ENCODE measurements at regions not wholly inside any gene's neighbourhood (a gene's known extent, or its start where the extent isn't known, plus 50 kb on each side); places are given as distances from the start of the nearest gene placed in this dataset.

GRCh38 chr1:192929597-192929996 lies 120.8 kb downstream of the RGS2 start:
- Histone ChIP-seq H3K79me2 (ENCODE audit: control insufficient read depth, insufficient read depth, low read length) (no peaks in the 10 kb centered on the region), H3K36me3 (ENCODE audit: control insufficient read depth, insufficient read depth, low read length) (no peaks in the 10 kb centered on the region), H2AFZ (ENCODE audit: low read depth, low read length) (no peak overlapping the region), H3K27ac (ENCODE audit: extremely low read depth, low read depth, low read length) (no peak overlapping the region), H3K9me1 (ENCODE audit: control insufficient read depth, insufficient read depth, low read length) (no peaks in the 10 kb centered on the region), H3K4me3 (no peak overlapping the region), H3K9me3 (replicated peaks; ENCODE audit: control insufficient read depth, insufficient read depth, low read depth, low read length) (no peaks in the 10 kb centered on the region), H3K27me3 (ENCODE audit: control insufficient read depth in 2 of 2, insufficient read depth in 2 of 2, low read length in 2 of 2) (no peaks in the 10 kb centered on the region; a peak in 1 of 5 replicates), H3K4me1 (replicated peaks in 1 of 2; ENCODE audit: control insufficient read depth in 2 of 2, insufficient read depth in 2 of 2, low read length in 2 of 2) (no peaks in the 10 kb centered on the region), H3K9ac (ENCODE audit: insufficient read depth in 1 of 2, low read depth in 2 of 2, low read length in 2 of 2) (no peak overlapping the region), H3K4me2 (ENCODE audit: insufficient read depth, low read length) (no peak overlapping the region), H4K20me1 (replicated peaks; ENCODE audit: control insufficient read depth, insufficient read depth, low read length) (no peaks in the 10 kb centered on the region)
- in situ Hi-C loops (cut with MboI) = no loop called here
- no TSS peak for BruUV-seq (replicated peaks)
- DNase-seq (ENCODE audit: extremely low read depth in 1 of 4, low spot score in 3 of 4) (no peak), FAIRE-seq (no peak), ATAC-seq (no peak)
- TF ChIP-seq ZNF134 (CRISPR knock-in tag; conservative IDR thresholded peaks at IDR 0.05) (no peak), STAG1 (CRISPR knock-in tag; IDR thresholded peaks at IDR 0.05; ENCODE audit: borderline replicate concordance) (no peak), MAFG (tag; conservative IDR thresholded peaks at IDR 0.05) (no peak), HOMEZ (CRISPR knock-in tag; IDR thresholded peaks at IDR 0.05) (no peak), SIX5 (IDR thresholded peaks at IDR 0.05; ENCODE audit: borderline replicate concordance in 1 of 2, insufficient read depth in 1 of 2, low read depth in 1 of 2, low read length in 2 of 2) (no peak), KLF16 (IDR thresholded peaks at IDR 0.05) (no peak)
- TF ChIP-seq, protein P1, sequence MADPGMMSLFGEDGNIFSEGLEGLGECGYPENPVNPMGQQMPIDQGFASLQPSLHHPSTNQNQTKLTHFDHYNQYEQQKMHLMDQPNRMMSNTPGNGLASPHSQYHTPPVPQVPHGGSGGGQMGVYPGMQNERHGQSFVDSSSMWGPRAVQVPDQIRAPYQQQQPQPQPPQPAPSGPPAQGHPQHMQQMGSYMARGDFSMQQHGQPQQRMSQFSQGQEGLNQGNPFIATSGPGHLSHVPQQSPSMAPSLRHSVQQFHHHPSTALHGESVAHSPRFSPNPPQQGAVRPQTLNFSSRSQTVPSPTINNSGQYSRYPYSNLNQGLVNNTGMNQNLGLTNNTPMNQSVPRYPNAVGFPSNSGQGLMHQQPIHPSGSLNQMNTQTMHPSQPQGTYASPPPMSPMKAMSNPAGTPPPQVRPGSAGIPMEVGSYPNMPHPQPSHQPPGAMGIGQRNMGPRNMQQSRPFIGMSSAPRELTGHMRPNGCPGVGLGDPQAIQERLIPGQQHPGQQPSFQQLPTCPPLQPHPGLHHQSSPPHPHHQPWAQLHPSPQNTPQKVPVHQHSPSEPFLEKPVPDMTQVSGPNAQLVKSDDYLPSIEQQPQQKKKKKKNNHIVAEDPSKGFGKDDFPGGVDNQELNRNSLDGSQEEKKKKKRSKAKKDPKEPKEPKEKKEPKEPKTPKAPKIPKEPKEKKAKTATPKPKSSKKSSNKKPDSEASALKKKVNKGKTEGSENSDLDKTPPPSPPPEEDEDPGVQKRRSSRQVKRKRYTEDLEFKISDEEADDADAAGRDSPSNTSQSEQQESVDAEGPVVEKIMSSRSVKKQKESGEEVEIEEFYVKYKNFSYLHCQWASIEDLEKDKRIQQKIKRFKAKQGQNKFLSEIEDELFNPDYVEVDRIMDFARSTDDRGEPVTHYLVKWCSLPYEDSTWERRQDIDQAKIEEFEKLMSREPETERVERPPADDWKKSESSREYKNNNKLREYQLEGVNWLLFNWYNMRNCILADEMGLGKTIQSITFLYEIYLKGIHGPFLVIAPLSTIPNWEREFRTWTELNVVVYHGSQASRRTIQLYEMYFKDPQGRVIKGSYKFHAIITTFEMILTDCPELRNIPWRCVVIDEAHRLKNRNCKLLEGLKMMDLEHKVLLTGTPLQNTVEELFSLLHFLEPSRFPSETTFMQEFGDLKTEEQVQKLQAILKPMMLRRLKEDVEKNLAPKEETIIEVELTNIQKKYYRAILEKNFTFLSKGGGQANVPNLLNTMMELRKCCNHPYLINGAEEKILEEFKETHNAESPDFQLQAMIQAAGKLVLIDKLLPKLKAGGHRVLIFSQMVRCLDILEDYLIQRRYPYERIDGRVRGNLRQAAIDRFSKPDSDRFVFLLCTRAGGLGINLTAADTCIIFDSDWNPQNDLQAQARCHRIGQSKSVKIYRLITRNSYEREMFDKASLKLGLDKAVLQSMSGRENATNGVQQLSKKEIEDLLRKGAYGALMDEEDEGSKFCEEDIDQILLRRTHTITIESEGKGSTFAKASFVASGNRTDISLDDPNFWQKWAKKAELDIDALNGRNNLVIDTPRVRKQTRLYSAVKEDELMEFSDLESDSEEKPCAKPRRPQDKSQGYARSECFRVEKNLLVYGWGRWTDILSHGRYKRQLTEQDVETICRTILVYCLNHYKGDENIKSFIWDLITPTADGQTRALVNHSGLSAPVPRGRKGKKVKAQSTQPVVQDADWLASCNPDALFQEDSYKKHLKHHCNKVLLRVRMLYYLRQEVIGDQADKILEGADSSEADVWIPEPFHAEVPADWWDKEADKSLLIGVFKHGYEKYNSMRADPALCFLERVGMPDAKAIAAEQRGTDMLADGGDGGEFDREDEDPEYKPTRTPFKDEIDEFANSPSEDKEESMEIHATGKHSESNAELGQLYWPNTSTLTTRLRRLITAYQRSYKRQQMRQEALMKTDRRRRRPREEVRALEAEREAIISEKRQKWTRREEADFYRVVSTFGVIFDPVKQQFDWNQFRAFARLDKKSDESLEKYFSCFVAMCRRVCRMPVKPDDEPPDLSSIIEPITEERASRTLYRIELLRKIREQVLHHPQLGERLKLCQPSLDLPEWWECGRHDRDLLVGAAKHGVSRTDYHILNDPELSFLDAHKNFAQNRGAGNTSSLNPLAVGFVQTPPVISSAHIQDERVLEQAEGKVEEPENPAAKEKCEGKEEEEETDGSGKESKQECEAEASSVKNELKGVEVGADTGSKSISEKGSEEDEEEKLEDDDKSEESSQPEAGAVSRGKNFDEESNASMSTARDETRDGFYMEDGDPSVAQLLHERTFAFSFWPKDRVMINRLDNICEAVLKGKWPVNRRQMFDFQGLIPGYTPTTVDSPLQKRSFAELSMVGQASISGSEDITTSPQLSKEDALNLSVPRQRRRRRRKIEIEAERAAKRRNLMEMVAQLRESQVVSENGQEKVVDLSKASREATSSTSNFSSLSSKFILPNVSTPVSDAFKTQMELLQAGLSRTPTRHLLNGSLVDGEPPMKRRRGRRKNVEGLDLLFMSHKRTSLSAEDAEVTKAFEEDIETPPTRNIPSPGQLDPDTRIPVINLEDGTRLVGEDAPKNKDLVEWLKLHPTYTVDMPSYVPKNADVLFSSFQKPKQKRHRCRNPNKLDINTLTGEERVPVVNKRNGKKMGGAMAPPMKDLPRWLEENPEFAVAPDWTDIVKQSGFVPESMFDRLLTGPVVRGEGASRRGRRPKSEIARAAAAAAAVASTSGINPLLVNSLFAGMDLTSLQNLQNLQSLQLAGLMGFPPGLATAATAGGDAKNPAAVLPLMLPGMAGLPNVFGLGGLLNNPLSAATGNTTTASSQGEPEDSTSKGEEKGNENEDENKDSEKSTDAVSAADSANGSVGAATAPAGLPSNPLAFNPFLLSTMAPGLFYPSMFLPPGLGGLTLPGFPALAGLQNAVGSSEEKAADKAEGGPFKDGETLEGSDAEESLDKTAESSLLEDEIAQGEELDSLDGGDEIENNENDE (IDR thresholded peaks at IDR 0.05; ENCODE audit: low read depth, low read length) = no peak
- WGBS (ENCODE audit: insufficient coverage, low coverage, missing lambda C conversion rate) = 4% methylated on average over 3 of the region's 3 CpGs
- CTCF ChIA-PET (ENCODE audit: low intra/inter-chr PET ratio) = no interaction called here
- intact Hi-C loops (cut with micrococcal nuclease) = no loop called here
- POLR2A ChIA-PET = interaction anchor here (0.6 to 1.7 kb wide), 2 partner anchors 38 to 535 kb away, joined by 3 read pairs; no protein-coding TSS in a partner anchor

Measured in K562 (cell line).